Neuronal stem cell (in vitro differentiated cells): ENCODE measurements at regions not wholly inside any gene's neighbourhood (a gene's known extent, or its start where the extent isn't known, plus 50 kb on each side); places are given as distances from the start of the nearest gene placed in this dataset.

Experiments used
- DNase-seq: peaks from one replicate; pipeline ENCODE4 v3.0.0-alpha.2; 2013; ENCODE audit warnings: low spot score
- H2AFZ ChIP-seq: one replicate; pipeline ENCODE4 v1.6.1; 2013; ENCODE audit warnings: mild to moderate bottlenecking, low read length, inconsistent platforms
- H2AK5ac ChIP-seq: 2 replicates; pipeline ENCODE4 v1.6.1; 2013; ENCODE audit warnings: low read depth, mild to moderate bottlenecking, inconsistent platforms, low read length, moderate library complexity, mixed read lengths
- H2BK120ac ChIP-seq: 2 replicates; pipeline ENCODE4 v1.6.1; 2013; ENCODE audit warnings: low read depth, mild to moderate bottlenecking, inconsistent platforms, low read length, moderate library complexity, mixed read lengths
- H2BK12ac ChIP-seq: one replicate; pipeline ENCODE4 v1.6.1; 2013; ENCODE audit warnings: low read length, inconsistent platforms
- H2BK15ac ChIP-seq: 2 replicates; pipeline ENCODE4 v1.6.1; 2013; ENCODE audit warnings: mild to moderate bottlenecking, low read length, inconsistent platforms, mixed read lengths
- H2BK5ac ChIP-seq: one replicate; pipeline ENCODE4 v1.6.1; 2013; ENCODE audit warnings: inconsistent platforms, mild to moderate bottlenecking, low read length, moderate library complexity
- H3K14ac ChIP-seq: one replicate; pipeline ENCODE4 v1.6.1; 2013; ENCODE audit warnings: low read length, inconsistent platforms
- H3K18ac ChIP-seq: 2 replicates; pipeline ENCODE4 v1.6.1; 2013; ENCODE audit warnings: low read length, inconsistent platforms
- H3K23ac ChIP-seq: 2 replicates; pipeline ENCODE4 v1.6.1; 2013; ENCODE audit warnings: low read depth, mild to moderate bottlenecking, mixed read lengths, low read length, inconsistent platforms; ENCODE audit not compliant: poor library complexity
- H3K27ac ChIP-seq: replicated peaks from 3 replicates; pipeline ENCODE4 v1.5.1; 2013; ENCODE audit warnings: low read length, inconsistent platforms
- H3K27me3 ChIP-seq, 3 experiments: 2 replicates each; pipeline ENCODE4 v1.6.1; 2013; ENCODE audit warnings: low read length in 3 of 3, mild to moderate bottlenecking in 2 of 3, inconsistent platforms in 1 of 3, low read depth in 1 of 3, mixed read lengths in 1 of 3, moderate library complexity in 1 of 3; ENCODE audit not compliant: control insufficient read depth in 3 of 3, insufficient read depth in 3 of 3
- H3K36me3 ChIP-seq, 2 donors: replicated peaks in 1 of 2; 2 replicates each; pipeline ENCODE4 v1.6.1; 2013; ENCODE audit warnings: low read length in 2 of 2; ENCODE audit not compliant: control insufficient read depth in 2 of 2, insufficient read depth in 2 of 2
- H3K4ac ChIP-seq: 2 replicates; pipeline ENCODE4 v1.6.1; 2013; ENCODE audit warnings: inconsistent platforms, mild to moderate bottlenecking, low read length, moderate library complexity
- H3K4me1 ChIP-seq, 2 donors: 1 replicate in 1 of 2; 2 replicates in 1 of 2; pipeline ENCODE4 v1.6.1; 2013; ENCODE audit warnings: low read length in 2 of 2, low read depth in 1 of 2; ENCODE audit not compliant: control insufficient read depth in 2 of 2, insufficient read depth in 1 of 2
- H3K4me2 ChIP-seq: one replicate; pipeline ENCODE4 v1.6.1; 2013; ENCODE audit warnings: mild to moderate bottlenecking, low read length, inconsistent platforms; ENCODE audit not compliant: insufficient read depth, poor library complexity, severe bottlenecking
- H3K4me3 ChIP-seq, 2 donors: 2 replicates each; pipeline ENCODE4 v1.5.1; 2013; ENCODE audit warnings: low read length in 2 of 2, mild to moderate bottlenecking in 2 of 2, inconsistent platforms in 1 of 2, moderate library complexity in 1 of 2
- H3K79me1 ChIP-seq: one replicate; pipeline ENCODE4 v1.6.1; 2013; ENCODE audit warnings: low read depth, mild to moderate bottlenecking, inconsistent platforms, low read length, moderate library complexity
- H3K9ac ChIP-seq: one replicate; pipeline ENCODE4 v1.6.1; 2013; ENCODE audit warnings: mild to moderate bottlenecking, low read depth, low read length, inconsistent platforms; ENCODE audit not compliant: poor library complexity
- H3K9me3 ChIP-seq, 2 donors: replicated peaks in 1 of 2; 2 replicates each; pipeline versions ENCODE3 to v1.6.1; 2013; ENCODE audit warnings: low read length in 2 of 2, mild to moderate bottlenecking in 2 of 2, inconsistent platforms in 1 of 2, low read depth in 1 of 2, mixed read lengths in 1 of 2, moderate library complexity in 1 of 2; ENCODE audit not compliant: control insufficient read depth in 2 of 2, insufficient read depth in 1 of 2
- H4K8ac ChIP-seq: one replicate; pipeline ENCODE4 v1.6.1; 2013; ENCODE audit warnings: low read depth, mild to moderate bottlenecking, inconsistent platforms, low read length, moderate library complexity
- H4K91ac ChIP-seq: one replicate; pipeline ENCODE4 v1.6.1; 2013; ENCODE audit warnings: low read length, low read depth, mild to moderate bottlenecking, inconsistent platforms; ENCODE audit not compliant: poor library complexity
- WGBS, 2 donors: extraction: QIAGEN DNeasy Blood & Tissue Kit; methylation state at CpG; one replicate each; pipeline ENCODE4 v1.1.7; 2013; ENCODE audit warnings: missing lambda C conversion rate in 2 of 2, mixed read lengths in 1 of 2; ENCODE audit not compliant: insufficient read length in 2 of 2, insufficient replicate concordance in 1 of 2; ENCODE audit errors: extremely low coverage in 2 of 2; 5-methylcytosine and 5-hydroxymethylcytosine counted together

DNA sequence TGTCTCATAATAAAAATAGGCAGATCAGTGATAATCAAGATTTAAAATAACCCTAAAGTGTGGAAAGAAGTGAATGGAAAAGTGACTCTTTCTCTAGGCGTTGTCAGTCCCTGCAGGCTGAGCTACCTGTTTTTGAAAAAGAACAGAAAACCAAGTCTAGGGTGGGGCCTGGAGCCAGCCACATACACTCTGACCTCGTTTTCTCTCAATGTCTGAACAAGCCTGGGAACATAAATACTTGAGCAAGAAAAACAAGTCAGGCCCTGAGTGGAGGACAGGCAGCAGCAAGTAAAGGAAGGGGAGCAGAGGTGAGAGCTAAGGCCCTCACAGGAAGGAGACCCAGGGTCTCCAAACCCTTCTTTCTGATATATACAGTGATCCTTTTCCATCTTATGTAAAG is 91.7 kb upstream of the HPF1 start:
- no CpG with 5 or more reads among the region's 2 CpGs for WGBS, 2 donors
- H3K14ac ChIP-seq = no peak overlapping the region
- no peak overlapping the region for H2AFZ ChIP-seq
- no peaks in the 10 kb centered on the region for H3K79me1 ChIP-seq
- no peaks in the 10 kb centered on the region for H3K36me3 ChIP-seq
- no peak overlapping the region for H4K8ac ChIP-seq
- no peak overlapping the region for H2AK5ac ChIP-seq
- no peak overlapping the region for H3K27ac ChIP-seq
- H3K27me3 ChIP-seq = peaks cover 0 to 3% (median 0%) of the 10 kb centered on the region in 3 experiments
- no peak overlapping the region for H4K91ac ChIP-seq
- no peak overlapping the region for H3K4me3 ChIP-seq
- no peak overlapping the region for H2BK5ac ChIP-seq
- no peak overlapping the region for H3K18ac ChIP-seq
- no peaks in the 10 kb centered on the region for H3K9me3 ChIP-seq
- no peak overlapping the region for H2BK120ac ChIP-seq
- H2BK12ac ChIP-seq = no peak overlapping the region
- H2BK15ac ChIP-seq = no peak overlapping the region
- no peak overlapping the region for H3K23ac ChIP-seq
- no peaks in the 10 kb centered on the region for H3K4me1 ChIP-seq
- DNase-seq = no peak
- no peak overlapping the region for H3K4ac ChIP-seq
- H3K4me2 ChIP-seq = no peak overlapping the region
- no peak overlapping the region for H3K9ac ChIP-seq

GRCh38 chr4:169848018-169848417 is 90.3 kb upstream of the HPF1 start:
- Histone ChIP-seq H3K4ac (no peak overlapping the region), H2BK15ac (no peak overlapping the region), H3K36me3 (no peaks in the 10 kb centered on the region), H3K9ac (no peak overlapping the region), H4K91ac (no peak overlapping the region), H4K8ac (no peak overlapping the region), H3K4me2 (no peak overlapping the region), H3K9me3 (no peaks in the 10 kb centered on the region), H3K4me3 (no peak overlapping the region), H3K18ac (no peak overlapping the region), H3K27ac (no peak overlapping the region), H2BK5ac (no peak overlapping the region), H2BK120ac (no peak overlapping the region), H2AFZ (no peak overlapping the region), H2AK5ac (no peak overlapping the region), H3K4me1 (no peaks in the 10 kb centered on the region), H3K27me3 (peaks cover 0 to 3% (median 0%) of the 10 kb centered on the region in 3 experiments), H2BK12ac (no peak overlapping the region), H3K79me1 (no peaks in the 10 kb centered on the region), H3K14ac (no peak overlapping the region), H3K23ac (no peak overlapping the region)
- WGBS, 2 donors = no CpG with 5 or more reads among the region's 5 CpGs
- no peak for DNase-seq

GRCh38 chr4:169847171-169847570 is 89.4 kb upstream of the HPF1 start:
- Histone ChIP-seq H3K4me2 (no peak overlapping the region), H3K9me3 (no peaks in the 10 kb centered on the region), H3K23ac (no peak overlapping the region), H3K79me1 (no peaks in the 10 kb centered on the region), H3K36me3 (no peaks in the 10 kb centered on the region), H2BK15ac (no peak overlapping the region), H2BK120ac (no peak overlapping the region), H2BK5ac (no peak overlapping the region), H3K27me3 (peaks cover 0 to 3% (median 0%) of the 10 kb centered on the region in 3 experiments), H2BK12ac (no peak overlapping the region), H3K4me1 (no peaks in the 10 kb centered on the region), H3K9ac (no peak overlapping the region), H2AK5ac (no peak overlapping the region), H3K4ac (no peak overlapping the region), H2AFZ (no peak overlapping the region), H3K14ac (no peak overlapping the region), H4K91ac (no peak overlapping the region), H3K4me3 (no peak overlapping the region), H3K18ac (no peak overlapping the region), H3K27ac (no peak overlapping the region), H4K8ac (no peak overlapping the region)
- no CpG with 5 or more reads among the region's 3 CpGs for WGBS, 2 donors
- no peak for DNase-seq

DNA sequence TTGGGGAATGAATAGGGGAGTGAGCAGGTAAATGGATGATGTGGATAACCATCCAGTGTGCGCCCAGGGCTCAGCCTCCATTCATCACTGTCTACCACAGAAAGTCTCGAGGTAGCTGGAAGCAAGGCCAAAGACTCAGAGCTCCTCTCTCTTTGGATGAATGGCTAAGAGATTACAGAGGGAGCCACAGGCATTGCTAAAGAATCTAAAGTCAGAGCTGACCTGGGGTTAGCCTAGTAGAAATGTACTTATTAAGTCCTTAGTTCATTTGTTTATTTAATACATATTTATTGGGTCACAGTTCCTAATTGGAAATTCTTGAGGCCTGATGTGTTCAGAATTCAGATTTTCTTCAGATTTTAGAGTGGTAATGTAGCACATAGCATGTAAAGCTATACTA is 88.7 kb upstream of the HPF1 start:
- no peak overlapping the region for H3K9ac ChIP-seq
- H3K79me1 ChIP-seq = no peaks in the 10 kb centered on the region
- no peak overlapping the region for H3K18ac ChIP-seq
- H3K4me3 ChIP-seq = no peak overlapping the region
- H2AK5ac ChIP-seq = no peak overlapping the region
- no peaks in the 10 kb centered on the region for H3K36me3 ChIP-seq
- H3K4ac ChIP-seq = no peak overlapping the region
- H3K27me3 ChIP-seq = peaks cover 0 to 3% (median 0%) of the 10 kb centered on the region in 3 experiments
- H3K27ac ChIP-seq = no peak overlapping the region
- H3K4me1 ChIP-seq = no peaks in the 10 kb centered on the region
- no peak overlapping the region for H3K4me2 ChIP-seq
- no peak overlapping the region for H2BK120ac ChIP-seq
- no peak overlapping the region for H2BK12ac ChIP-seq
- DNase-seq = no peak
- no peak overlapping the region for H4K8ac ChIP-seq
- H2BK15ac ChIP-seq = no peak overlapping the region
- WGBS, 2 donors = no CpG with 5 or more reads among the region's 2 CpGs
- no peak overlapping the region for H3K14ac ChIP-seq
- H3K23ac ChIP-seq = no peak overlapping the region
- no peak overlapping the region for H2AFZ ChIP-seq
- no peak overlapping the region for H4K91ac ChIP-seq
- no peaks in the 10 kb centered on the region for H3K9me3 ChIP-seq
- no peak overlapping the region for H2BK5ac ChIP-seq
